OCI-LY1 (cell line): ENCODE measurements at regions not wholly inside any gene's neighbourhood (a gene's known extent, or its start where the extent isn't known, plus 50 kb on each side); places are given as distances from the start of the nearest gene placed in this dataset.
"Not testable (repeated sequence)": the region's sequence is repeated elsewhere in the genome, so short reads cannot be mapped to it uniquely, and the experiment has no call there.

Source experiments
- EZH2 ChIP-seq: fragments of 200-600 bp; sonication (generic), shearing (Covaris generic); IDR thresholded peaks from 2 replicates; pipeline ENCODE4 v1.8.0; 2017; ENCODE audit warnings: borderline replicate concordance, mixed run types, mild to moderate bottlenecking, antibody characterized with exemption, low read length, moderate library complexity, mixed read lengths
- TF ChIP-seq, protein P1 (sequence below): fragments of 200-600 bp; sonication (generic), shearing (Covaris generic); IDR thresholded peaks from 2 replicates; pipeline ENCODE4 v1.5.1; 2017; ENCODE audit warnings: mild to moderate bottlenecking, antibody characterized with exemption, low read length, moderate library complexity, mixed read lengths

- TF ChIP-seq, protein P1, sequence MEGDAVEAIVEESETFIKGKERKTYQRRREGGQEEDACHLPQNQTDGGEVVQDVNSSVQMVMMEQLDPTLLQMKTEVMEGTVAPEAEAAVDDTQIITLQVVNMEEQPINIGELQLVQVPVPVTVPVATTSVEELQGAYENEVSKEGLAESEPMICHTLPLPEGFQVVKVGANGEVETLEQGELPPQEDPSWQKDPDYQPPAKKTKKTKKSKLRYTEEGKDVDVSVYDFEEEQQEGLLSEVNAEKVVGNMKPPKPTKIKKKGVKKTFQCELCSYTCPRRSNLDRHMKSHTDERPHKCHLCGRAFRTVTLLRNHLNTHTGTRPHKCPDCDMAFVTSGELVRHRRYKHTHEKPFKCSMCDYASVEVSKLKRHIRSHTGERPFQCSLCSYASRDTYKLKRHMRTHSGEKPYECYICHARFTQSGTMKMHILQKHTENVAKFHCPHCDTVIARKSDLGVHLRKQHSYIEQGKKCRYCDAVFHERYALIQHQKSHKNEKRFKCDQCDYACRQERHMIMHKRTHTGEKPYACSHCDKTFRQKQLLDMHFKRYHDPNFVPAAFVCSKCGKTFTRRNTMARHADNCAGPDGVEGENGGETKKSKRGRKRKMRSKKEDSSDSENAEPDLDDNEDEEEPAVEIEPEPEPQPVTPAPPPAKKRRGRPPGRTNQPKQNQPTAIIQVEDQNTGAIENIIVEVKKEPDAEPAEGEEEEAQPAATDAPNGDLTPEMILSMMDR = not testable (repeated sequence)
- TF ChIP-seq EZH2 = not testable (repeated sequence)
Observed at GRCh38 chr5:99404764-99405302, 476.0 kb upstream of the CHD1 start.
